Stimulated activated naive CD8-positive, alpha-beta T cell treated with anti-CD3 and anti-CD28 coated beads, Interleukin-15, Interleukin-2, amounts not matched to agents 100 U/mL and 50 U/mL, for 24 hours (primary cell): ENCODE measurements at regions not wholly inside any gene's neighbourhood (a gene's known extent, or its start where the extent isn't known, plus 50 kb on each side); places are given as distances from the start of the nearest gene placed in this dataset.

Experiments used
- ATAC-seq: fragments of 150-1000 bp; cut with Tn5 transposase; one replicate; pipeline ENCODE4 v1.10.0; 2021
- DNase-seq: peaks from one replicate; pipeline ENCODE4 v3.0.0; 2021

GRCh38 chr11:80424012-80424695 is 983.3 kb upstream of the TENM4 start:
- ATAC-seq: no peak

DNA sequence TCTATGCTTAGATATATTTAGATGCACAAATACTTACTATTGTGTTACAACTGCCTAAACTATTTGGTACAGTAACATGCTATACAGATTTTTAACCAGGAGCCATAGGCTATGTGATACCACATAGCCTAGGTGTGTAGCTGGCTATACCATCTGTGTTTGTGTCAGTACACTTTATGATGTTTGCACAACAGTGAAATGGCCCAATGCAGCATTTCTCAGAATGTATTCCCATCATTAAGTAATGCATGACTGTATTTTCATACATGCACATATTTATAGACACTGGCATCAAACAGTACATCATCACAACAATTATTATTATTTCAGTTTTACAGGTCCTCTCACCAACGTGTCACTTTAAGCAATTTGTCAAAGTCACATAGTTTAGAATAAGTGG is 979.5 kb upstream of the TENM4 start:
- ATAC-seq: no peak

More at GRCh38 chr11:80424012-80424695, 983.3 kb upstream of the TENM4 start:
- no peak for DNase-seq

GRCh38 chr11:80417681-80418080 is 976.9 kb upstream of the TENM4 start:
- DNase-seq: no peak

More for the DNA sequence above, 979.5 kb upstream of the TENM4 start:
- no peak for DNase-seq

DNA sequence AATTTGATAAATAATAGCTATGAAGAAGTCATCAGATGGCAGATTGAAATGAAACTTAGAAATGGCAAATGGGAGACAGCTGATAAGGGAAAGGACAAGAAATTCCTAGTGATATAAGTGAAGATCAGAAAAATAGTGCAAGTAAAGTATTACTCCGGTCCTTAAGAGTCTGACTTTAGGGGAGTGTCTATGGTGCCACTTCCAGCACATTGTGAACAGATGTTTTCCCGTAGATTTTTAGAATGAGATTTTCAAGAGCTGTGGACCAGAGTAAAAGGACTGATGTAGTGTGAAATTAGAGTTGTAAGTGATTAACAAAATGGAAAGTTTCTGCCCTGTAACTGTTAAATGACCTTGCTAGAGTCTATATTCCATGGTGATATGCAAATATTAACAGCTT is 974.8 kb upstream of the TENM4 start:
- no peak for ATAC-seq
- DNase-seq: no peak

More at GRCh38 chr11:80417681-80418080, 976.9 kb upstream of the TENM4 start:
- no peak for ATAC-seq

- DNase-seq (no peak), ATAC-seq (no peak)
Measured at GRCh38 chr11:80414181-80415165, 973.6 kb upstream of the TENM4 start.

DNA sequence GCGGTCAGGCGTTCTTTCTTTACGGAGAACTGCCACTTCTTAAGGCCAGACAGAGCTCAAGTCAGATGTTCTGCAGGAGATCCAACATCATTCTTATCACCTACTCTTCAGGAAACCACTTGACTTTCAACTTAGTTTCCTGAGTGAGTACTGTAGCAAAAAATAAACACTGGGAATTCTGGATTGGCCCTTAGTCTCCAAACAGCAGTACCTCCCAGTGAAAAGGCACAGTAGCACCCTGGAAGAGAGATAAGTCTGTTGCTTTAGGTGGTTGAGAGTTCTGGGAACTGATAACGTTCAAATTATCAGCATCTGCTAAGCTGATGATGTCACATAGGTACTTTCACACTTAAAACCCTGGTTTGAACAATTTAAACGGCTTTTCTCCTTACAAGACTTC is 971.8 kb upstream of the TENM4 start:
- DNase-seq (no peak), ATAC-seq (no peak)

DNA sequence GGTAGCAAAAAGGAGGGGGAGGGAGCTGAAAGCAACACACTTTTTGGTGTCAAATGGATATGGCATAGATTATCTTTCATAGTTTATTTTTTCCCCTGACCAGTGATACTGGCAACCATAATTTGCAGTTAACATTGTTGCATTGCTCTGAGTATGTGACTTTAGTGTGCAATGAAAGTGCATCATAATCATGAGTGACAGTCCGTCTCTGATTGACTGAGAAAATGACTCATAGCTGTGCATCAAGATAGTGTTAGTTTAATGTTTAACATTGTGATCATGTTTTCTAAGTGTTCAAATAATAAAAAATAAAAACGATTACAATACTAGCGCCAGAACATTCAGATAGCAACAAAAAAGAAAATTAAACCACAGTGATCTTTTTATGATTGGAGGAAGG is 952.4 kb upstream of the TENM4 start:
- ATAC-seq (no peak), DNase-seq (no peak)

- ATAC-seq (no peak), DNase-seq (no peak)
Measured at GRCh38 chr11:80390505-80390904, 949.7 kb upstream of the TENM4 start.

DNA sequence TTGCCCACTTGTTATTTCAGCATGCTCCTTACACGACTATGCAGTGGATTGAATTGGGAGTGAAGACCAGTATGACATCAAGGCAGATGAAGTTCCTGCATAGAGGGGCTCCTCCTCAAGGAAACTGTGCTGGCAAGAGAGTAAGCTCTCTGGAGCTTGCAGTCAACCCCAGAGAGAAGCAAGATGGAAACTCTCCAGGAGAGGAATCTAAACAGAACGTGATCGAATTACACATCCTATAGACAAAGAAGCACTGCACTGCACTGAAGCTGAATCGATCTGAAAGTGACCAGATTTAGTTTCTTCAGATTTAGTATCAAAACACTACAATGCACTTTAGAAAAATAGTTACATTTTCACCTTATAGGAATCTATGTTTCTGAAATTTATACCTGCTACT is 947.7 kb upstream of the TENM4 start:
- DNase-seq (no peak), ATAC-seq (no peak)

DNA sequence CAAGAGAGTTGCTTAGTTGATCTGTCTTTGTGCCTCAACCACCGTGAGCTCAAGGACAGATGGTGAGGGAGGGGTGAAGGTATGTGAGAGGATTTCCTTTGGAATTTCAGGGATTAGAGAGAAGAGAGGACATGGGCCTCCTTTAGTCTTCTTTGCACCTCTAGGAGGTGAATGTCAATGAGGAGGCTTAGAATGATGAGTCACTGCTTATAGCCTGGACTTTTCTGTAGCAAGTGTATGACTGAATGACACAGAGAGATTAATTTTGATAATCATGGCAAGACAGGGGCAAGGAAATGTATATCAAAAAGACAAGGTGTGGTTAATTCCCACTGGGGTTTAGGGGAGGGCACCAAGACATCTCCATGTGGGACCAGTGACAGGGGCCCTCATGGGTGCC is 947.3 kb upstream of the TENM4 start:
- ATAC-seq (no peak), DNase-seq (no peak)

GRCh38 chr11:80383655-80384054 is 942.8 kb upstream of the TENM4 start:
- no peak for ATAC-seq

DNA sequence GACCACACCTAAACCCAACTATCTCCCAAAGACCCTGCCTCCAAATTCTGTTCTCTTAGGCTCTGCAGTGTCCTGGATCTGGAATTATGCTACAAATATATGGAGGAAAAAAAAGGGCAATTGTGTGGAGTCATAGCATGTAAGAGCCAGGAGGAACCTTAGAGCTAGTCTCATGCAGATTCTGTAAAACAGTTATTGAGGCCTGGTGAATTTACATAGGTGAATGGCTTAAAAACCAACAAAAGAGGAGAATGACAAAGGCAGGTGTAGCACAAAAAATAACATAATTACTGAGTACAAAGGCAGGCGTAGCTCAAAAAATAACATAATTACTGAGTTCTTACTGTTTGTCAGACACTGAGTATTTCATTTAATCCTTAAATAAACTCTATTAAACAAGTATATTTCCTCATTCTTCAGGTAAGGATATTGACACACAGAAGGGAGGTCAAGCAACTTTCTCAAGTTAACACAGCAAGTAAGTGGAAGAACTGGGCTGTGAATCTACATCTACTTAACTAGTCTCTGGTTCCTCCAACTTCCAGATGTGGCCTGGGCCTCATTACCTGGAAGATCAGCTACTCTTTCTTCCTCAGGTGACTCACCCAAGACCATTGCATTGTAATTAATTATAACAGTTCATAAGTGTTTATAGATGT is 938.9 kb upstream of the TENM4 start:
- ATAC-seq: no peak
- no peak for DNase-seq

More at GRCh38 chr11:80383655-80384054, 942.8 kb upstream of the TENM4 start:
- no peak for DNase-seq

- ATAC-seq (no peak), DNase-seq (no peak)
Measured at GRCh38 chr11:80371931-80372330, 931.1 kb upstream of the TENM4 start.

- DNase-seq: no peak
- no peak for ATAC-seq
Measured at GRCh38 chr11:80365980-80366379, 925.1 kb upstream of the TENM4 start.

DNA sequence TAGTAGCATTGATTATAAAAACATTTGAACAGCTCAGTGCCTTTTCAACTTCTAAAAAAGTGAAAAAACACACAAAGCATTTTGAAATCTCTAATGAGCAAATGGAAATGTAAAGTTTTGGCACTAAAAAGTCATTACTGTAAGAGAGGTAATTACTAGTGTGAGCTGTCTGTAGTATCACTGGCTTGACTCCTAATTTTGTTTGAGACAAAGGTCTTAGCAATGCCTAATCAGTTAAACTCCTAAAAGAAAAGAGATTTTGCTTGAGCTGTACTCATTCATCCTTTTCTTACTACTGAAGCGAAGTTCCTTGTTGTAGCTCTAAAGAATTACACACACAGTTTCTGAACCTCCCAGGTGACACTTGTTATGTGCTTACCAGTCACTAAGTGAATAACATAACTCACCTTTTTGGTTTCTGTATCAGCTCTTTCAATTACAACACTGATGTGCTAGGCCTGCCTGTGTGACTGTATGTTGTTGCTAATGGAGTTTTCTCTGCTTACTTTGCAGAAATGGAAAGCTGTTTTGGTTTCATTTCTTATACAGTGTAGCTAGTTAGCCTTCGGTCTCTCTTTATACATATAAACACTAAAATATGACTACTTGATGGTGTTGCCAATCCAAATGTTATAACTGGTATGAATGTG is 924.4 kb upstream of the TENM4 start:
- DNase-seq (no peak), ATAC-seq (no peak)

DNA sequence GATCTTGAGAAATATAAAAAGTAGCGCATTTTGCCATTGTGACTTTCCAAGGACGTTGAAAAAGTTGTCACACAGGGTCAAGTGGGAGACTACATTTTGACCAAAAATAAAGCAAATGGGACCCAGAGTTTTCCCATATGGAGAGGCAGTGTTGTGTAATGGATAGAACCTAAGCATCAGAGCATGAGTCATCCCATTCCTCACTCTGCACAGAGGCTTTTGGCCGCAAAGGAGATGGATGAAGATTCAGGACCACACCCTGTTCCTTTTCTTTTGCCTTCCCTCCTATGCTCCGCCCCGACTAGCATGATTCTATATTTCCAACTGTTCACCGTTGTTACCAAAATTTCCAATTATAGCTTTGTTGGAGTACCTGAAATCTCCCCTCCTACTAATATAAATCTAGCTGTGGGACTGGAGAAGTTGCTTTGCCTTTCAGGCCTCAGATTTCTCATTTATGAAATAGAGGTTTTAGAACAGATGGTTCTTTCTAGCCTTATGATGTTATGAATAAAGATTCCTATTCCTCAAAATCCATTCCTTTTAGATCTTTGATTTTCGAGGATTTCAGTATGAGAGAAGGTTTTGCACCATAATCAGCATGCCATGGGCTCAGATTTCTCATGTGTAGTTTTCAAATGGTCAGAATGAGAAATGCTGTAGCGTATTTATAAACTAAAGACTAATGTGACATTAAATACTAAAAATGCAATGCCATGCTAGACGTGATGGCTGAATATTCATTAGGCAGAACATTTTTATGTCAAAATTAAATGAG is 921.9 kb upstream of the TENM4 start:
- no peak for ATAC-seq

DNA sequence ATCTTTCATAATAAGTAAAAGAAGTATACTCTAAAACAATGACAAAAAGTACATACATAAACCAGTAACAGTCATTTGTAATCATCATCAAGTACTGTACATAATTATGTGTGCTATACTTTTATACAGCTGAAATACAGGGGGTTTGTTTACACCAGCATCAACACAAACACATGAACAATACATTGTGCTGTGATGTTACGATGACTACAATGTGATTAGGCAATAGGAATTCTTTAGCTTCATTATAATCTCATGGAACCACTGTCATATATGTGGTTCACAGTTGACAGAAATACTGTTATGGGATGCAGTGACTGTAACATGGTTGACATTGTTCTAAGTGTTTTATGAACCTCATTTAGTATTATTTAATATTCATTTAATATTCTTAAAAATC is 914.4 kb upstream of the TENM4 start:
- ATAC-seq (no peak), DNase-seq (no peak)

More for the DNA sequence above, 921.9 kb upstream of the TENM4 start:
- DNase-seq: no peak

DNA sequence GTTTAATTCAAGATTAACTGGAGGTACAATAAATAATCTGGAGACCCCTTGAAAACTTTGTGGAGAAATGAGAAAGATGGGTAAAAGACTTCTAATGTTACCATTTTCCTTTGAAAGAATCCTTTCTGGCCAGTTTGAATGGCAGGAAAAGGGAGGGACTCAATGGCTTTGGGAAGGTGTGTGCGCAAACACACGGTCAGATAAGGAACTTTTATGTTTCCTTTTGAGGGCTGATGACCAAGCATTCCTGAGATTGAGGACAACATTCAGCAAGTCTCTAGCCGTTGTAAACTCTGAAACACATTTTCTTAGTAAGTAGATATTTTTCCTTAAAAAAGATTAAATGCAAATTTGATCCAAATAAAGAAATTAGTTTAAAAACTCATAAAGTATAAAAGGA is 909.7 kb upstream of the TENM4 start:
- ATAC-seq: no peak
- no peak for DNase-seq

DNA sequence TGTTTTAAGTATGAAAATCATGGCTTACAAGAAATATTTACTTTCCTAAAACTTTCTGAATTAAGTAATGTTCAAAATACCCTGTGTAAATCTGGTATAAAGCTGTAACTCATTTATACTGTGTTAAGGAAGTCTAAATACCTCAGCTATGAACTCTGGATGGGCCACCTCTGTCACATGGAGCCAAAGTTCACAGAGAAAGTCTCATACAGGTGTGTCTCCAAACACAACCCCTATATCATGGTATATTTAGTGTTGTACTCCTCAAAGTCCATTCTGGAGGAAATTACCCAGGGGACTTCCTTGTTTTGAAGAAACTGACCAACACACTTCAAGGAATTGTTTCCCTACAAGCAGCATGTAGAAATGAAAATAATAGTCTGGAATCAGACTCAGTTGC is 909.2 kb upstream of the TENM4 start:
- ATAC-seq (no peak), DNase-seq (no peak)

GRCh38 chr11:80346353-80347059 is 905.7 kb upstream of the TENM4 start:
- no peak for ATAC-seq

DNA sequence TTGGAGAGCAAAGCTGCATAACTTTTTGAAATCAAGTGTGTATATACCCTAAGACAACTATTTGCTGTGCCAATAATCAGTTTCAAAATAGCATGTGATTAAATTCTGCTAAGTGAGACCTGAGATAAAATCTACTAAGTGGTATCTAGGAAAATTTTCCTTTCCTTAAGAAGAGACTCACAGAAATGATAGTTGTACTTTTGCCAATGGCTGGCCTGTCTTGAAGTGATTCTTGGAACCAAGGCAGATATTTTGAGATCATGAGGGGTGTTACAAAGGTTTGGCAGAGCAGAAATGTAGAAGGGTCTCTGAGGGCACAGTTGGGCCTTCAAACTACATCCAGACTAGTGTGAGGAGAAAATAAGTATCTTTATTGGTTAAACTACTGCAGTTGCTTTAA is 902.6 kb upstream of the TENM4 start:
- DNase-seq: no peak
- ATAC-seq: no peak

More at GRCh38 chr11:80346353-80347059, 905.7 kb upstream of the TENM4 start:
- DNase-seq: no peak
